ENCODE measurements at regions not wholly inside any gene's neighbourhood (a gene's known extent, or its start where the extent isn't known, plus 50 kb on each side); places are given as distances from the start of the nearest gene placed in this dataset.

GRCh38 chr2:157180359-157180758 lies 77.1 kb upstream of the GALNT5 start:
- POLR2A ChIA-PET, result no interaction called here

GRCh38 chr2:157181234-157181633 lies 76.3 kb upstream of the GALNT5 start:
- Mint-ChIP-seq H3K4me1 (ENCODE audit: low read depth, unreplicated experiment) (peaks cover 6% of the 10 kb centered on the region), H3K9me3 (ENCODE audit: unreplicated experiment) (peaks cover 18% of the 10 kb centered on the region), H3K4me3 (ENCODE audit: unreplicated experiment) (no peak overlapping the region), H3K36me3 (ENCODE audit: insufficient read depth, unreplicated experiment) (no peaks in the 10 kb centered on the region), H3K27me3 (ENCODE audit: insufficient read depth, unreplicated experiment) (peaks cover 4% of the 10 kb centered on the region), H3K27ac (ENCODE audit: unreplicated experiment) (no peak overlapping the region)
- CTCF ChIA-PET, result no interaction called here
- Histone ChIP-seq H3K4me1 (no peaks in the 10 kb centered on the region), H3K4me3 (ENCODE audit: low read depth, low read length) (no peak overlapping the region), H3K36me3 (ENCODE audit: control insufficient read depth, insufficient read depth, low read length) (no peaks in the 10 kb centered on the region), H3K9me3 (no peaks in the 10 kb centered on the region), H3K27me3 (replicated peaks; ENCODE audit: control insufficient read depth, insufficient read depth, low read length) (no peaks in the 10 kb centered on the region; the same call in 1 of the 2 replicates)
- TF ChIP-seq CTCF (IDR thresholded peaks at IDR 0.05; ENCODE audit: insufficient read depth in 1 of 2, low read depth in 1 of 2, low read length in 1 of 2, severe bottlenecking in 1 of 2, unreplicated experiment in 1 of 2), result no peak
- no TSS peak for BruUV-seq (replicated peaks)
- POLR2A ChIA-PET, result no interaction called here
- intact Hi-C loops (cut with micrococcal nuclease; ENCODE audit: unreplicated experiment), result no loop called here
- no peak for DNase-seq

More at GRCh38 chr2:157180359-157180758, 77.1 kb upstream of the GALNT5 start:
- Mint-ChIP-seq H3K27ac (ENCODE audit: unreplicated experiment) (no peak overlapping the region), H3K4me1 (ENCODE audit: low read depth, unreplicated experiment) (peaks cover 8% of the 10 kb centered on the region), H3K27me3 (ENCODE audit: insufficient read depth, unreplicated experiment) (peaks cover 4% of the 10 kb centered on the region), H3K36me3 (ENCODE audit: insufficient read depth, unreplicated experiment) (no peaks in the 10 kb centered on the region), H3K9me3 (ENCODE audit: unreplicated experiment) (peaks cover 18% of the 10 kb centered on the region), H3K4me3 (ENCODE audit: unreplicated experiment) (no peak overlapping the region)
- Histone ChIP-seq H3K36me3 (ENCODE audit: control insufficient read depth, insufficient read depth, low read length) (no peaks in the 10 kb centered on the region), H3K4me3 (ENCODE audit: low read depth, low read length) (no peak overlapping the region), H3K4me1 (no peaks in the 10 kb centered on the region), H3K9me3 (no peaks in the 10 kb centered on the region), H3K27me3 (replicated peaks; ENCODE audit: control insufficient read depth, insufficient read depth, low read length) (no peaks in the 10 kb centered on the region; the same call in 1 of the 2 replicates)
- CTCF ChIA-PET, result no interaction called here
- no peak for TF ChIP-seq CTCF (IDR thresholded peaks at IDR 0.05; ENCODE audit: insufficient read depth in 1 of 2, low read depth in 1 of 2, low read length in 1 of 2, severe bottlenecking in 1 of 2, unreplicated experiment in 1 of 2)
- intact Hi-C loops (cut with micrococcal nuclease; ENCODE audit: unreplicated experiment), result no loop called here
- BruUV-seq (replicated peaks), result no TSS peak
- no peak for DNase-seq

GRCh38 chr2:157182204-157182709 lies 75.2 kb upstream of the GALNT5 start:
- no TSS peak for BruUV-seq (replicated peaks)
- Mint-ChIP-seq H3K4me1 (ENCODE audit: low read depth, unreplicated experiment) (no peaks in the 10 kb centered on the region), H3K36me3 (ENCODE audit: insufficient read depth, unreplicated experiment) (no peaks in the 10 kb centered on the region), H3K27me3 (ENCODE audit: insufficient read depth, unreplicated experiment) (peaks cover 4% of the 10 kb centered on the region), H3K4me3 (ENCODE audit: unreplicated experiment) (no peak overlapping the region), H3K9me3 (ENCODE audit: unreplicated experiment) (peaks cover 8% of the 10 kb centered on the region), H3K27ac (ENCODE audit: unreplicated experiment) (no peak overlapping the region)
- intact Hi-C loops (cut with micrococcal nuclease; ENCODE audit: unreplicated experiment), result no loop called here
- TF ChIP-seq CTCF (IDR thresholded peaks at IDR 0.05; ENCODE audit: insufficient read depth in 1 of 2, low read depth in 1 of 2, low read length in 1 of 2, severe bottlenecking in 1 of 2, unreplicated experiment in 1 of 2), result no peak
- ChIA-PET POLR2A (no interaction called here), CTCF (no interaction called here)
- no peak for DNase-seq
- no peaks in the 10 kb centered on the region for H3K9me3 ChIP-seq
- no peak overlapping the region for H3K4me3 ChIP-seq (ENCODE audit: low read depth, low read length)
- no peaks in the 10 kb centered on the region for H3K36me3 ChIP-seq (ENCODE audit: control insufficient read depth, insufficient read depth, low read length)
- no peaks in the 10 kb centered on the region; the same call in 1 of the 2 replicates for H3K27me3 ChIP-seq (replicated peaks; ENCODE audit: control insufficient read depth, insufficient read depth, low read length)
- no peaks in the 10 kb centered on the region for H3K4me1 ChIP-seq

Data from Caco-2 (cell line).